Stimulated activated CD4-positive, alpha-beta T cell treated with anti-CD3 and anti-CD28 coated beads, Interleukin-1b, Interleukin-23, amount 100 ng/mL, for 48 hours (primary cell): ENCODE measurements at regions not wholly inside any gene's neighbourhood (a gene's known extent, or its start where the extent isn't known, plus 50 kb on each side); places are given as distances from the start of the nearest gene placed in this dataset.

Experiments
- DNase-seq: peaks from one replicate; pipeline ENCODE4 v3.0.0-alpha.2; 2020

- DNase-seq = no peak
Observed at GRCh38 chr5:29089591-29090130, 2051.3 kb upstream of the CDH9 start.

- DNase-seq = no peak
Observed at GRCh38 chr5:29085142-29085541, 2046.8 kb upstream of the CDH9 start.

DNA sequence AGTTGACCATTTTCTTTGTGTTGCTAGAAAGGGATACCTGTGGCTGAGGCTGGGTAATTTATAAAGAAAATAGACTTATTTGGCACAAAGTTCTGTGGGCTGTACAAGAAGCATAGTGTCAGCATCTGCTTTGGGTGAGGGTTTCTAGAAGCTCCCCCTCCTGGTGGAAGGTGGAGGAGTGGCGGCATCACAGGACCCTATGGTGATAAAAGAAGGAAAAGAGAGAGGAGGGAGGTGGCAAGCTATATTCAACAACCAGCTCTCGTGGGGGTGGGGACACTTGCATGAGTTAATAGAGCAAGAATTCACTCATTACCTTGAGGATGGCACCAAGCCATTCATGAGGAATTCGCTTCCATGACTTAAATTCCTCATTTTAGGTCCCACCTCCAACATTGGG is 2041.4 kb upstream of the CDH9 start:
- no peak for DNase-seq

DNA sequence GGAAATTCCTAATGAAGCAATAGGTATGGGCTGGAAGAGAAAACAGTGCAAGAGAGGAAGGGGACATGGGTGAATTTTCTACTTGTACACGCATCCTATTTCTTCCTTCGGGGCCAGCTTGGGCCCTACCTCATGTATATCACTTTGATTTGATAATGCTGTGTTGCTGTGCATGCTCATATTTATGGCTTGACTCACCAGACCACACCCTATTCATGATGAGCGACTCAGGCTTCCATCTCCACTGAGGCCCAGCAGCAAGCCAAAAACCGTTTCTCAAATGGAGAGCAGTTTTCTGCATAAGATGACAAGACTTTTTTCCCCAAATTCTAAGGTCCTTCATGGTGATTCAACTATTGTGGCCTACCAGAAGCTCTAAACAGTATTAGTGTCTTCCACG is 2039.1 kb upstream of the CDH9 start:
- no peak for DNase-seq

DNA sequence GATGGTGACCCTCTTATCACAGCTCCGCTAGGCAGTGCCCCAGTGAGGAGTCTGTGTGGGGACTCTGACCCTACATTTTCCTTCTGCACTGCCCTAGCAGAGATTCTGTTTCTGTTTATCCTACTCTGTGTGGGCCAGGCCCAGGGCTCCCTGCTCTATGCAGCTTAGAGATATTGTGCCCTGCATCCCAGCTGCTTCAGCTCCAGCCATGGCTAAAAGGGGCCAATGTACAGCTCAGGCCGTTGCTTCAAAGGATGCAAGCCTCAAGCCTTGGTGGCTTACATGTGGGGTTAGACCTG is 2030.7 kb upstream of the CDH9 start:
- DNase-seq = no peak

DNA sequence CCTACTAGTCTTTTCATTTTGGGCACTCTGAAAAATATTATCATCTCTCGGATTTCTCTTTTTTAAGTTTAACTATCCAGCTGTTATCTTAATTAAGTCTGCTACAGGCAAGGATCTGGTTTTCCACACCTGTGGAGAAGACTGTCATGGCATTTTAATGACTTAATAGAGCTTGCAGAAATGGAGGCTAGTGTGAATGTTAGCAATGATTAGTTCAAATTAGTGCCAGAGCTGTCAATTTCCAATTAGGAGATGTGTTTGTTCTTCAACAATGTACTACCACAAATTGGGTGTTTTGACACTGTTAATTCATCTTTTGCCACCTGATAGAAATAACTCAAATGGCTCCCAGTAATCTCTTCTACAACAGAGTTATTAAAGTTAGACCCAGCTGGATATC is 2023.0 kb upstream of the CDH9 start:
- DNase-seq = no peak

GRCh38 chr5:29054694-29055093 is 2016.3 kb upstream of the CDH9 start:
- no peak for DNase-seq

GRCh38 chr5:29054282-29054681 is 2015.9 kb upstream of the CDH9 start:
- no peak for DNase-seq

- no peak for DNase-seq
Observed at GRCh38 chr5:29051509-29051908, 2013.1 kb upstream of the CDH9 start.

DNA sequence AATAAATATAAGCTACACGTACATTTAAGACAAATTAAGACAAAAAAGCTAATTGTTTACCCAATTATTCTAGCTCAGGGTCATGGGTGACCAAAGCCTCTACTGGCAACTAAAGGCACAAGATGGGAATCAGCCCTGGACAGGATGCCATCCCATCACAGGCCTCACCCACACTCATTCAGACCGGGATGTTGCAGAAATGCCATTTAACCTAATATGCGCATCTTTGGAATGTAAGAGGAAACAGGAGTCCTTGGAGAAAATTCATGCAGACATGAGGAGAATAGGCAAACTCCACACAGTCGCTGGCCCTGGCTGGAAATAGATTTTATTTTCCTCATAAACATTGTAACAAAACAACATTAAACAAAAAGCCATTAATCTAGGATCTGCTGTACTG is 2003.8 kb upstream of the CDH9 start:
- no peak for DNase-seq

DNA sequence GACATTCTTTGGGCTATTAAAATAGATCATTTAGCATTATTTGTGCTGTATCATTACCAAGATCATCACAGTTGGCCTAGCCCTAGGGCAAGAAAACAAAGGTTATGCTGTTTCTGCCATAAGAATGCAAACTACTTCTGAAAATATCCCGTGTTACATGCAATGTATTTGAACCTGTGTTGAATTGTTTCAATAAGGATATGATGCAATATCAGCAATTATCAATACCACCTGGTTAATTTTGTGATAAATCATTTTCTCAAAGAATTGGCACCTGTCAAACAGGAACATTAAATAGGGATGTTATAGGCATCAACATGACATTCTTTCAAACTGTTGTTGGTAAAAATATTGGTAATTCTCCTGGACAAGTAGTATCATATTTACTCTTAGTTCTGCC is 2002.0 kb upstream of the CDH9 start:
- no peak for DNase-seq

DNA sequence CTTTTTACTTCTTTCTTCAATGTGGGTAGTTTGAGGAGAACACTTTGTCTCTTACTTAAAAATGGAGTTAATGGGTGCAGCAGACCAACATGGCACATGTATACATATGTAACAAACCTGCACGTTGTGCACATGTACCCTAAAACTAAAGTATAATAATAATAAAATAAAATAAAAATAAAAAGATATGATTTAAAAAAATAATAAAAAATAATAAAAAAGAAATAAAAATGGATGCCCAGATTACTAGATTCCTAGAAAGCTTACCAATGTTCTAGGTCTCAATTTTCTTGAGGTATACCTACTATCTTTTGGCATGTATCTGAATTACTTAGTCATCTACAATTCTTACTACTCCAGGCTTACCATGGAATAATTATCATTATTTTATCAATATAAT is 2001.6 kb upstream of the CDH9 start:
- DNase-seq = no peak

GRCh38 chr5:29037716-29038115 is 1999.3 kb upstream of the CDH9 start:
- no peak for DNase-seq

GRCh38 chr5:29024052-29024451 is 1985.7 kb upstream of the CDH9 start:
- DNase-seq = no peak

DNA sequence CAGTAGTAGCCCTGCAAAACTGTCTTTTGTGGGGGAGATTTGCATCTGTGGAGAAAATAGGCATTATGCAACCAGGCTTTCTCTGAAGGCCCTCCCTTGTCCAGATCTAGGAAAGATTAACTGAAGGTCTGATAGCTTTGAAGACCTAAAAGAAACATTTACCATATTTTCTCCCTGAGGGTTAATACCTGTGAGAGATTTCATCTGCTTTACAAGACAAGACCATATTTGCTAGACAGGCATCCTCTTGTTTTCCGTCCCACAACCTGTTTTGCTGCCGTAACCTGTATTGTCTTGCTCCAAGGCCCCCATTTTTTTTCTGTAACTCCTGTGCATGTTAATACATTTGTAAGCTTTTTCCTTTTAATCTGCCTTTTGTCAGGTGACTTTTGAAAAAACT is 1985.2 kb upstream of the CDH9 start:
- no peak for DNase-seq

- DNase-seq = no peak
Observed at GRCh38 chr5:29017501-29017900, 1979.1 kb upstream of the CDH9 start.

DNA sequence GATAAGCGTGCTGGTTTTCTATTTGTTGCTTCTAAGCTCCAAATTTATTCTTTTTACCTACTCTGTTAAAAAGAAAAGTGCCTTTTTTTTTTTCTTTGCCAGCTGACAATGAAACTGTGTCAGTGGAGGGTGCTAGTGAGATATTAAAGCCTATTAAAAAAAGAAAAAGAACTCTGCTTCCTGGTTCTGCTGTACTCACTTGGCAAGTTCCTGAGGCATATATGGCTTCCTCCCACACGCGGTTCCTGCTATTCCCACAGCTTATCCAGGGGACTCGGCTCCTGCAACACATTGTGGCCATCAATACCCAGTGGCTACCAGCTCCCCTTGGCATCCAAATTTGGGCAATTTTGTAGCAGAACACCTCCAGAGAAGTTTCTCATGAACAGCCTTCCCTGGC is 1977.7 kb upstream of the CDH9 start:
- no peak for DNase-seq

GRCh38 chr5:29015523-29015922 is 1977.1 kb upstream of the CDH9 start:
- no peak for DNase-seq

DNA sequence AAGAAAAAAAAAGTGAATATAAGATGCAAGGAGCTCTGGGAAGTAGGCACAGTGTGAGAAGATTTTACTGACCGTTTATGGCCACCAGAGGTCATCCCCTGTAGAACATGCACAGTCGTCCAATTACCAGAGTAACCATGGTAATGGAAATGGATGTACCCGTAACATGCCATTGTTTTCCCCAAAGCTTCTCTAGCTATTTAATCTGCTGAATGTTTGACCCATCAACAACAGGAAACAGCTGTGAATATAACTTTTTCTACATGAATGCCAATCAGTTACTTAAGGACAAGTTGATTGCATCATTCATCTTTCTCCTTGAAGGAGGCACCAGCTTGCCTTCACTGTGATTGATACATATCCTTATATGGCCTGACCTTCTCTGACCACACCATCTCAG is 1967.0 kb upstream of the CDH9 start:
- DNase-seq = no peak

GRCh38 chr5:29002481-29002880 is 1964.1 kb upstream of the CDH9 start:
- DNase-seq = no peak

- no peak for DNase-seq
Observed at GRCh38 chr5:29001666-29002065, 1963.3 kb upstream of the CDH9 start.

GRCh38 chr5:28984639-28985038 is 1946.3 kb upstream of the CDH9 start:
- DNase-seq = no peak

DNA sequence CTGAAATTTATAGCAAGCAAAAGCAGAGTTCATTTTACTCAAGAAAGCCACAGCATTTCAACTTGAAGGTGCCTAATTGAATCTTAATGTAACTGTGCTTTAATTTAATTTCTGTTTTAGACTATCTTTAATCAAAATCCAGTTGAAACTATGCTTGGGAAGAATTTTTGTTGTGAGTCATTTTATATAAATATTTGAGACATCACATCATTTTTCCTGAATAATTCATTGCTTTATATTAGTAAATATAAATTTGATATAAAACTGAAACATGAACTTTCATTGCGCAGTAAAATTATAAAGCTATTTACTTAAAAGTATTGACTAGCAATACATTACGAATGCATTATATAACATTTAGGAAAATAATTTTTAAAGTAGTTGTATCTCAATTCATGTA is 1937.1 kb upstream of the CDH9 start:
- DNase-seq = no peak

- no peak for DNase-seq
Observed at GRCh38 chr5:28967848-28968247, 1929.5 kb upstream of the CDH9 start.

GRCh38 chr5:28961816-28962215 is 1923.4 kb upstream of the CDH9 start:
- DNase-seq = no peak

- no peak for DNase-seq
Observed at GRCh38 chr5:28958581-28958980, 1920.2 kb upstream of the CDH9 start.
